ENCODE measurements at regions not wholly inside any gene's neighbourhood (a gene's known extent, or its start where the extent isn't known, plus 50 kb on each side); places are given as distances from the start of the nearest gene placed in this dataset.

DNA sequence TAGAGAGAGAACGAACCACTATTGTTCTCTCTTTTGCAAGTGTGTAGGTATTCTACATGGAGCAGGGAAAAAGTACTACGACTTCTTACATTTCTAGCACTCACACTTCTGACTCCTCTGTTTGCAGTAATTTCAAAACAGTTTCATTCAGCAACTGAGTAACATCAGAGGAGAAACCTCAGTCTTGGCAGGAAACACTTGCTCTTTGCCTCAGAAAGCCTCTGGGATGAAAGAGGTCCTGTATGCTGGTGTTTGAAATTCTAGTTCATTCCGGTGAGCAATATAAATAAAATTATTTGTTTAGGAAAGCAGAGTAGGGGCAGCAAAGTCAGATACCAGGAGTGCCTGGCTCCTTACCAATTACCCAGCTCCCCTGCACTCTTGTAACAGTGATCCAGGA is 595.5 kb downstream of the TBC1D4 start:
- Histone ChIP-seq H3K27ac (no peak overlapping the region), H3K4me1 (no peaks in the 10 kb centered on the region), H3K4me3 (no peak overlapping the region), H3K36me3 (no peaks in the 10 kb centered on the region), H3K9me3 (no peaks in the 10 kb centered on the region), H3K27me3 (no peaks in the 10 kb centered on the region)
- WGBS, 2 donors (ENCODE audit: low coverage in 1 of 2): 43 to 51% methylated on average over 3 of the region's 3 CpGs
- DNase-seq: no peak
- TF ChIP-seq EP300 (IDR thresholded peaks at IDR 0.05; ENCODE audit: low read depth): no peak
- TF ChIP-seq, protein P1, sequence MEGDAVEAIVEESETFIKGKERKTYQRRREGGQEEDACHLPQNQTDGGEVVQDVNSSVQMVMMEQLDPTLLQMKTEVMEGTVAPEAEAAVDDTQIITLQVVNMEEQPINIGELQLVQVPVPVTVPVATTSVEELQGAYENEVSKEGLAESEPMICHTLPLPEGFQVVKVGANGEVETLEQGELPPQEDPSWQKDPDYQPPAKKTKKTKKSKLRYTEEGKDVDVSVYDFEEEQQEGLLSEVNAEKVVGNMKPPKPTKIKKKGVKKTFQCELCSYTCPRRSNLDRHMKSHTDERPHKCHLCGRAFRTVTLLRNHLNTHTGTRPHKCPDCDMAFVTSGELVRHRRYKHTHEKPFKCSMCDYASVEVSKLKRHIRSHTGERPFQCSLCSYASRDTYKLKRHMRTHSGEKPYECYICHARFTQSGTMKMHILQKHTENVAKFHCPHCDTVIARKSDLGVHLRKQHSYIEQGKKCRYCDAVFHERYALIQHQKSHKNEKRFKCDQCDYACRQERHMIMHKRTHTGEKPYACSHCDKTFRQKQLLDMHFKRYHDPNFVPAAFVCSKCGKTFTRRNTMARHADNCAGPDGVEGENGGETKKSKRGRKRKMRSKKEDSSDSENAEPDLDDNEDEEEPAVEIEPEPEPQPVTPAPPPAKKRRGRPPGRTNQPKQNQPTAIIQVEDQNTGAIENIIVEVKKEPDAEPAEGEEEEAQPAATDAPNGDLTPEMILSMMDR (IDR thresholded peaks at IDR 0.05): no peak
- TF ChIP-seq POLR2AphosphoS5 (IDR thresholded peaks at IDR 0.05): no peak
- TF ChIP-seq POLR2A (IDR thresholded peaks at IDR 0.05): no peak
- intact Hi-C loops (cut with DNase I; ENCODE audit: low total_unique reads) (no loop called here), in situ Hi-C loops (cut with MboI; ENCODE audit: low pct_ligation_motif_present in 1 of 4, low pct_unique_long_range_greater_than_20kb in 1 of 4, low sequenced_read_pairs in 3 of 4) (no loop called here)

DNA sequence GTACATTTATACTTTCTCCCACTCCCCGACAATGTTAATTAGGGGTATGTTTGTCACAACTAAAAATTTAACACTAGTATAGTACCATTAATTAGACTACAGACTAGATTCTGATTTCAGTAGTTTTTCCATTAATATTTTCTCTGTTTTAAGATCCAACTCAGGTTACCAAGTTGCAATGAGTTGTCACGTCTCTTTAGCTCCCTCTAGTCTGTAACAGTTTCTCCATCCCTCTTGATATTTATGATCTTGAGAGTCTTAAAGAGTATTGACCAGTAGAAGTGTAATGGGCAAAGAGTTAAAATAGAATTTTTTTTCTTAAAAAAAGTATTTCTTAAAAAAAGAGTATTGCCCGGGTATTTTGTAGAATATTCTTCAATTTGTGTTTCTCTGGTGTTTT is 598.1 kb downstream of the TBC1D4 start:
- H3K27ac ChIP-seq: no peak overlapping the region
- DNase-seq: no peak
- H3K27me3 ChIP-seq: no peaks in the 10 kb centered on the region
- no peak overlapping the region for H3K4me3 ChIP-seq
- no peaks in the 10 kb centered on the region for H3K4me1 ChIP-seq
- no peaks in the 10 kb centered on the region for H3K9me3 ChIP-seq
- no peaks in the 10 kb centered on the region for H3K36me3 ChIP-seq
- intact Hi-C loops (cut with DNase I; ENCODE audit: low total_unique reads): no loop called here
- in situ Hi-C loops (cut with MboI; ENCODE audit: low pct_ligation_motif_present in 1 of 4, low pct_unique_long_range_greater_than_20kb in 1 of 4, low sequenced_read_pairs in 3 of 4): no loop called here
- WGBS, 2 donors (ENCODE audit: low coverage in 1 of 2): 72 to 79% methylated on average over 3 of the region's 3 CpGs
- no peak for TF ChIP-seq EP300 (IDR thresholded peaks at IDR 0.05; ENCODE audit: low read depth)
- TF ChIP-seq POLR2A (IDR thresholded peaks at IDR 0.05): no peak
- TF ChIP-seq, protein P1 (IDR thresholded peaks at IDR 0.05): no peak
- TF ChIP-seq POLR2AphosphoS5 (IDR thresholded peaks at IDR 0.05): no peak

GRCh38 chr13:74871369-74872070 is 610.4 kb downstream of the TBC1D4 start:
- no peaks in the 10 kb centered on the region for H3K27me3 ChIP-seq
- in situ Hi-C loops (cut with MboI; ENCODE audit: low pct_ligation_motif_present in 1 of 4, low pct_unique_long_range_greater_than_20kb in 1 of 4, low sequenced_read_pairs in 3 of 4): no loop called here
- peaks cover 5 to 8% of the 10 kb centered on the region in 2 donors for H3K9me3 ChIP-seq
- intact Hi-C loops (cut with DNase I; ENCODE audit: low total_unique reads): no loop called here
- H3K36me3 ChIP-seq: no peaks in the 10 kb centered on the region
- H3K27ac ChIP-seq: no peak overlapping the region
- DNase-seq: no peak
- H3K4me3 ChIP-seq: no peak overlapping the region
- TF ChIP-seq EP300 (IDR thresholded peaks at IDR 0.05; ENCODE audit: low read depth): no peak
- TF ChIP-seq POLR2A (IDR thresholded peaks at IDR 0.05): no peak
- no peak for TF ChIP-seq POLR2AphosphoS5 (IDR thresholded peaks at IDR 0.05)
- TF ChIP-seq, protein P1 (IDR thresholded peaks at IDR 0.05): no peak
- no peaks in the 10 kb centered on the region for H3K4me1 ChIP-seq

DNA sequence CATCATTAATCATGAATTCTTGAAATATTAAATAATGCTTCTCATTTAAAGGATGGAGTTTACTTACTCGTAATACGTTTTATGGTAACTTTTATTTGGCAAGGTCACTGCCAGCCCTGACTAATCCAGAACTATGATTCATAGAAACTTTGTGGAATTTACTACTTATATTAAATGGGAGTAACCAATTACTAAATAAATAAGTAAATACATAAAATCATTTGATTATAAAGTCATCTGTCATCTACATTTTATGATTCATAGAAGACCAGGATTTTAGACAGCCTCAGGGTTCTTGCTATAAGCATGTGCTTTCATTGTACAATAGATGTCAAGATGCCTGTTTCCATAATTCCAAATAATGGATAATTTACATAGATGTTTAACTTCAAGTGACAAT is 611.1 kb downstream of the TBC1D4 start:
- Histone ChIP-seq H3K27me3 (no peaks in the 10 kb centered on the region), H3K4me3 (no peak overlapping the region), H3K9me3 (peaks cover 5 to 8% of the 10 kb centered on the region in 2 donors), H3K27ac (no peak overlapping the region), H3K36me3 (no peaks in the 10 kb centered on the region), H3K4me1 (no peaks in the 10 kb centered on the region)
- TF ChIP-seq POLR2AphosphoS5 (IDR thresholded peaks at IDR 0.05) (no peak), EP300 (IDR thresholded peaks at IDR 0.05; ENCODE audit: low read depth) (no peak), POLR2A (IDR thresholded peaks at IDR 0.05) (no peak)
- TF ChIP-seq, protein P1 (IDR thresholded peaks at IDR 0.05): no peak
- WGBS, 2 donors (ENCODE audit: low coverage in 1 of 2): 78 to 84% methylated on average over 2 of the region's 2 CpGs
- no peak for DNase-seq
- intact Hi-C loops (cut with DNase I; ENCODE audit: low total_unique reads) (no loop called here), in situ Hi-C loops (cut with MboI; ENCODE audit: low pct_ligation_motif_present in 1 of 4, low pct_unique_long_range_greater_than_20kb in 1 of 4, low sequenced_read_pairs in 3 of 4) (no loop called here)
